Inflammatory macrophage treated with lipopolysaccharide for 1 hour (primary cell): ENCODE measurements at regions not wholly inside any gene's neighbourhood (a gene's known extent, or its start where the extent isn't known, plus 50 kb on each side); places are given as distances from the start of the nearest gene placed in this dataset.
A peak's percentile ranks its signal among the peaks of the same experiment; 100 is the strongest.

Experiments used
- DNase-seq, 2 donors: peaks; one replicate each; pipeline ENCODE4 v3.0.0-alpha.2; 2020 to 2022

DNA sequence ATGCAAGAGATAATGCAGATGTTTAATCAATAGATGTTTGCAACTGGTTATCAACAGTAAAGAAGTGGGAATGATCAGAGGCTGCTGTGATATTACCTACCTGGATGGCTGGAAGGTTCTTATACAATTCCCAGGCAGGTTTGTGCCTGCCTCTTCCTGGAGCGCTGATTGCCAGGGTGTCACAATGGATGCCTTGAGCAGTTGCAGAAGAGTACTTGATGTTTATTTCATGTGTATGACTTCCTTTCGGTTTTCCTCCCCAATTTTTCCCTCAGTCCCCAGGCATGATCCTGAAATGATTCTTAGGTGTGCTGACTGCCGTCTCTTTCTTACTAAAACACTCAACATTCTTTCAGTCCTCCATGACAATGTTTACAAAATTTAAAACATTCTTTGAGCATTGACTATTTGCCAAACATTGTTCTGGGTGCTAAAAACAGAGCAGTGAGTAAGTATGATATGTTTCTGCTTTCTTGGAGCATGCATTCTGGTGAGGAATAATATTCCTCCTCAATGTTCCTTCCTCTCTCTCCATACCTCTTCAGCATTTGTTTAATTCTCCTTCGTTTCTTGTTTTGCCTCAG is 416.6 kb upstream of the TRIB2 start:
- no peak for DNase-seq

DNA sequence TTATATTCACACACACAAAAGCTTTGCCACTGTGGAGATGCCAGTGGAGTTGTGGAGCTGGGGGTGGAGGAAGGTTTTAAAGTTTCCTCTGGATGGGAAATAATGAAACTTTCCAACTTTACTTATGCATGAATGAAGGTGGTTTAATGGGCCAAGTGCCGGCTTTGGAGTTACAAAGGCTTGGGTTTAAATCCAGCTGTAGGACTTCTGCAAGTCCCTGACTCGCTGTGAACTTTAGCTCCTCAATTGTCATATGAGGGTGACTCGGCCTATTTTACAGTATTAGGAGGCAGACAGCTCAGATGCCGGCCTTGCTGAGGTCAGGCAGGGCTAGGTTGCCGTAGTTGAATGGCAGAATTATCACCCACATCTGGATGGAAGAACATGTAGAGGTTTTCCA is 415.8 kb upstream of the TRIB2 start:
- DNase-seq, result no peak

DNA sequence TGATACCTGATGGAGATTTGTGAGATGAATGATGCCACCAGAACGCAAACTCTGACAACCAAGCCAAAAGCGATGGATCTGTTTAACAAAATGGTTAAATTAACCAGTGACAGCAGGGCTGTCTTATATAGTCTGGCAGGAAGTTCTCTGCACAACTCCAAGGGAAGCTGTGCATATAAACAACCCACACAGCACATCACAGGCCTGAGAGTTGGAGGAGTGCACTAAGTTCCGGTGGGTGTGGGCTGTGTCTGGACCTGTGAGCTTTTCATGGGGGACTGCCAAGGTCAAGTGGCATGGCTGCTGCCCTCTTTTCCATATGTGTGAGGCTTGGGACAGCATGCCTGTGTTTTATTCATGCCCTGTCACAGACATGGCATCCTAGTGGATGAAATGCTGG is 414.6 kb upstream of the TRIB2 start:
- DNase-seq, result no peak

GRCh38 chr2:12302691-12303090 is 414.0 kb upstream of the TRIB2 start:
- no peak for DNase-seq

- DNase-seq, result no peak
Measured at GRCh38 chr2:12303181-12304030, 413.3 kb upstream of the TRIB2 start.

DNA sequence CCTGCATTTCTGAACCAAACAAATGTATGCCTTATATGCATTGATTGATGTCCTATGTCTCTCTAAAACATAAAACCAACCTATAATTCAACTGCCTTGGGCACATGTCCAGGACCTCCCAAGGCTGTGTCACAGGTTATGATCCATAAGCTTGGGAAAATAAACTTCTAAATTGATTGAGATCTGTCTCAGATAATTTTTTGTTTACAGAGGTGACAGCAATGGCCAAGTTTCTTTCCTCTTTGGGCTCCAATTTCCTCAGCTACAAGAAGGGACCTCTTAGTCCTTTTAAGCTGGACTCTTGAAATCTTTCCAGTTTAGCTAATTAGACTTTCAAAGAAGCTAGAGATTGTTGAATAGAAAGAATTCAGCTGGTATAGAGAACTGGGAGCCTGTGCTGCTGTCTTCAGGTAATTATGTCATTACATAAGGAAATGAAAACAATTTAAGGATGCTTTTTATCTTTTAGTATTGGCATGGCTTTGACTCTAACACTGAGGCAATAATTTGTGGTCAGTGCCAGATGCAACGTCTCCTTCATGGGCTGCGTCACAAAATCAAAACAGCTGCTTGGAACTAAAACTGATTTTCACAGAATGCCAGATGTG is 412.1 kb upstream of the TRIB2 start:
- DNase-seq, result no peak

GRCh38 chr2:12305931-12306330 is 410.8 kb upstream of the TRIB2 start:
- DNase-seq, result no peak

DNA sequence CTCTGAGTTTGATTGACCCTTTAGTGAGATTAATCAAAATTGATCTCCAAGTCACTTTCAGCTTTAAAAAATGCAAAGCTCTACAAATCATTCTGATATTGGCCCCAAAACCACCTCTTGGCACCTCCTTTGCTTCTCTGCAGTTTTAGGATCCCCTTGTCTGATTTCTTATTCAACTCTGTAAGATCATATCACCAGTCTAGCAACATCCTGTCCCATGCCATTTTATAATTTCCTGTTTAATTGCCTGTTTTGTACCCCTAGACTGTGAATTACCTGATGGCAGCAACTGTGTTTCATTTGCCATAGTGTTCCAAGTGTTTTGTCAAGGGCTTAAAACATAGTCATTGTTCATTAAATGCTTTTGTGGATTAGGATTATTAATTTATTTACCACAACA is 406.3 kb upstream of the TRIB2 start:
- no peak for DNase-seq

- DNase-seq, result no peak
Measured at GRCh38 chr2:12313445-12314126, 403.1 kb upstream of the TRIB2 start.

DNA sequence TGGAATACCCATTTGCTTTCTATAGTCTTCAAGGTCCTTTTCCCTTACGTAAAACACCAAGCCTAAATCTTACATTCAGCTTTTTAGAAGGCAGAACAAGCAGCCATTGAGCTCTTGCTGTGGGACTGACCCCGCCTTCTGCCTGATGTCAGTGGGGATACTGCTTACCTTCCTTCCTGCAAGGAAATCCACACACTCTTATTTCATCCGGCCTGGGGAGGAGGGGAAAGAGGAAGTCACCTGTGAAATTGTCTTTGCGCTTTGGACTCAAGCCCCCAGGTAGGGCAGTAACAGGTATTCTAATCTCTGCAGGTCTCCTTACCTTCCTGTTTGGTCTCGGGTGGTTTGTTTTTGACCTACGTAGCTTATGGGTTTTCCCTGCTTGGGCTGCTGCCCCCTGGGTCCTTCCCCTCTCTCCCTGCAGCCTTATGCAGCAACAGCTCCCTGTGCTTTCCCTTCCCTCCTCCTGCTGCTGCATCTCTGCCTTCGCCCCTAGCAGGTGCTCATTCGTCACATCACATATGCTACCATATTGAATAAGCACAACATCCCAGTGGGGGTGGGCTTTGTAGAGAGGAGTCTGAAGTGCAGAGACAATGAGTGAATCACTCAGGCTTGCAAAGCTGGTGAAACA is 402.5 kb upstream of the TRIB2 start:
- DNase-seq, result no peak

GRCh38 chr2:12315224-12315623 is 401.5 kb upstream of the TRIB2 start:
- DNase-seq, result peak in 1 of 2 donors; percentile 7

DNA sequence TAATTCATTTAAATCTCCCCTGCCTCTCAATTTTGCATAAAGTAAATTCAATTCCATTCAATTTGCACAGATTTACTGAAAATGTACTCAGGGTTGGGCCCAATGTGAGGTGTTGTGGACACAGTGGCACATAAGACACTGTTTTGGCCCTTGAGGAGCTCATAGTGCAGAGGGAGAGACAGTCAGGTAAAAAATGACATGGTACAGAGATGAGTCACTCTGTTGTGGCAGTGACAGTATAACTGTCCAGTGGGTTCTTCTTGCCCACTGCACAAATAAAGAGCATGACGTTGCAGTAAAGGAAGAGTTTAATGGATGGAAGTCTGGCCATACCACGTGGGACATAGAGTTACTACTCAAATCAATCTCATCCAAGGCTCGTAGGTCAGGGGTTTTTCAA is 400.3 kb upstream of the TRIB2 start:
- no peak for DNase-seq

GRCh38 chr2:12317286-12317685 is 399.4 kb upstream of the TRIB2 start:
- no peak for DNase-seq

DNA sequence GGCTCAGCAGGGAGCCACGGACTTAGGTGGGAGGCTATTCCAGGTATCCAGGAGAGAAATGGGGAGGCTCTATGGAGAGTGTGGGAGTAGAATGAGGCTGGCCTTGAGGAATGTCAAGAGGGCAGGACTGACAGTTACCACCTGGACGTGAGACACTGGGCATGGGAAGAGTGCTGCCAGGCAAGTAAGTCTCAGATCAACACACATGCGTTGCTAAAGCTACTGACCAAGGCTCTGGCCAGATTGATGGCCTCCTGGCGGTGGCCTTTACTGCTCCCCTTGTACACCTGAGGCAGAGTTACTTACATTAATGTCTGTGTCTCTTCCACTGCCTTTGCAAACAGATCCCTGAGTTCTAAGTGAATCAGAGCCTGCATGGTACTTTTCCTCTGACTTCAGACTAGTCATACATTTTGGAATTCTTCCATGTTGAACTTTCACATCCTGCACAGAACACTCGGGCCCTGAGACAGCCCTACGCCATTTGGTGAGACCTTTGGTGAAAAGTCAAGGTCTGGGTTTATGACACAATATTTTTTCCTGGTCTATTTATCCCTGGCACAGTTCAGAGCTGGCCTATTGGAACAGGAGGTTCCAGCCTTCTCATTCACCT is 398.8 kb upstream of the TRIB2 start:
- no peak for DNase-seq

GRCh38 chr2:12318427-12319057 is 398.2 kb upstream of the TRIB2 start:
- DNase-seq, result no peak

GRCh38 chr2:12320027-12320734 is 396.6 kb upstream of the TRIB2 start:
- DNase-seq, result no peak

DNA sequence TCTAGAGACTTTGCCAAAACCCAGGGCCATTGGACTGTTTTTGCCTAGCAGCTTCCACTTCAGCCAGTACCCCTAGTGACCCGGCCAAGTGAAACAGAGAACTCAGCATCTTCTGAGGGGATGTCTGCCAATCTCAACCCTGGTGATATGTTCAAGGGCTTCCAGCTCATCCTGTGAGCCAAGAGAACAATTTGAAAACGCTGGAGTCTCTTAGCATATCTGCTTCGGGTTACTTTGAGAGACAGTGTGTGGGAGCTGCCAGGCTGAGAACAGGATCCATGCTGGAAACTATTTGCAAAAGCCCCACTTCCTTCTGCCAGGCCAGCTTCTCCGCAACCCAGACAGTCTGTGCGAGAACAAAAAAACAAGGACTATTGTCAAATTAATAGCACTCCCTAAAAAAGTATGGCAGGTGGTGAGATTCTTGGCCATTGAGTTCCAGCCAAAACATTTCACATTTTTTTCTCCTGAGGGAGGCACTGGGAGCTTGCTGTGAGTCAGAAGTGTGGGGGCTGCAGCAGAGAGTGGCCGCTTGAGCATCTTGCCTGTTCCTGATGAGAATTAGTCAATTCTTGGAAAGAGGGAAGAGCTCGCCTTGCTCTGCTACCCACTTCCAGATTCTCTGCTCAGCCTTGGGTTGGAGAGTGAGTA is 395.6 kb upstream of the TRIB2 start:
- DNase-seq, result peak; percentile 39 to 54

GRCh38 chr2:12321886-12322285 is 394.9 kb upstream of the TRIB2 start:
- DNase-seq, result no peak

DNA sequence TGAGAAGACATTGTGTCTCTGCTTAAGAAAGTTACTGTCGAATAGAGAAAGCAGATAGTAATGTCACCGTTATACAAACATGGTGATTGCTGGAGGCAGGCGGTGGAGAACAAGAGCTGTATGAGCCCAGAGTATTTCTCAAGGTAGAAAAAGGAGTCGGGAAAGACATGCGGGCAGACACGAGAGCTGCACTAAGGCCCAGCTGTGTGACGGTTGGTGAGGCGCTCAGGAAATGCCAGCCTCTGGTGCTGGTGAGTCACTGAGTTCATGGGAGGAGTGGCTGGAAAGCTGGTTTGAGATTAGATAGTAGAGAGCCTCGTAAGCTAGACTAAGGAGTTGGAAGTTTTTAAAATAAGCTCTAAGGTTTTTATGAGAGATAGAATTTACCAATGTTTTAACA is 390.9 kb upstream of the TRIB2 start:
- peak in 1 of 2 donors; percentile 3 for DNase-seq

DNA sequence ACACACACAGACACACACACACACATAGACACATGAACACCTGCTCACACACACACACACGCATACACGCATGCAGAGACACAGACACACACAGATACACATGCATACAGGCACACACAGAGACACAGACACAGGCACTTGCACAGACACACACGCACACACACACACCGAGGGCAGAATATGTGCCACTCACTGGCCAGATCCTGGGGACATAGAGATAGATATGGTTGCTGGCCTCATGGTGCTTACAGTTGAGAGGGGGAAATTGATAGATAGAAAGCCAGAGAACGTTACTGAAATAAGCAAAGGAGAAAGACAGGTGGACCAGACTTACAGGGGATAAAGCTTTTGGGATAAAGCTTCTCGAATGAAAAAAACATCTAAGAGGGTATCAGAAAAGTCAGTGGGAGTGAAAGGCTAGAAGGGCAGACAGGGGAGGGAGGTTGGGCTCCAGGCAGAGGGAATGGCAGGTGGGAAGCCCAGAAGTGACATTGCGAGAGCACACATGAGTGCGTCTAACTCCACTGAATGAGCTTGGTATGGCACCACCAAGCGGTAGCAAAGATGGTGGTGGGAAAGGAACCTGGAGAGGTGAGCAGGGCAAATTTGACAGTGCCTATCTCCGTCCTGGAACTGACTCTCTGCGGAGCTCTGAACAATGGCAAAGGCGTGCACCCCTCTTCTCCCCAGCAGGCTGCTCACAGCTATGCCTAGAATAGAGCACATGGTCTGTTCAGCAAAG is 390.1 kb upstream of the TRIB2 start:
- no peak for DNase-seq
